ENCODE measurements at regions not wholly inside any gene's neighbourhood (a gene's known extent, or its start where the extent isn't known, plus 50 kb on each side); places are given as distances from the start of the nearest gene placed in this dataset.

DNA sequence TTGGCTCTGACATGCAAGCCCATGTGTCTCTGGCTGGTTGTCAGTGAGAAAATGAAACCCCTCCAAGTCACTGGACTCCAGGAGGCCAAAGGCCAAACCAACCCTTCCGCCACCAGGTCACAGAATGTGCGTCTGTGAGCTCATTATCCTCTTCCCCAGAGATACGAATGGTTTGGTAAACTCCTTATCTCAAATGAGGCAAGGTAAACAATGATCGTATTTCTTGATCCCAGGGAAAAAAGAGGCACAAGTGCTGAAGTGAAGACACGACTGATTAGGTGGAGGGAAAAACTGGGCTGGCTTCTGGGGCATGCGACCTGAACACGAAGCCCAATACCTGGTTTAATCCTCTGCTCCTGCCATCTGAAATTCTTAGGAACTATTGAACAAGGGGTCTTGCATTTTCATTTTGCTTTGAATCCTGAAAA, 70.6 kb upstream of the ARID5B start:
- no peak for TF ChIP-seq YY1 (IDR thresholded peaks at IDR 0.05; ENCODE audit: insufficient read depth, insufficient read length)
- no peak for TF ChIP-seq SUZ12 (IDR thresholded peaks at IDR 0.05; ENCODE audit: extremely low read depth, insufficient read depth, insufficient read length)
- TF ChIP-seq ZNF274 (IDR thresholded peaks at IDR 0.05; ENCODE audit: low read depth, low read length) = no peak
